Neural cell (in vitro differentiated cells): ENCODE measurements at regions not wholly inside any gene's neighbourhood (a gene's known extent, or its start where the extent isn't known, plus 50 kb on each side); places are given as distances from the start of the nearest gene placed in this dataset.

ENCODE experiments used
- H2AFZ ChIP-seq: fragments of 200-600, 300-800 bp; sonication (generic), shearing (Covaris generic); 2 replicates; pipeline ENCODE4 v1.6.0; 2014; ENCODE audit warnings: low read depth, mild to moderate bottlenecking, antibody characterized with exemption, low read length, moderate library complexity
- H3F3A ChIP-seq: fragments of 200-600 bp; shearing (Covaris generic); 2 replicates; pipeline ENCODE4 v1.6.1; 2016; ENCODE audit warnings: mild to moderate bottlenecking, moderate library complexity, mixed read lengths, antibody characterized with exemption, low read length; ENCODE audit not compliant: insufficient read depth, poor library complexity, severe bottlenecking
- H3K27ac ChIP-seq: fragments of 200-600, 300-800 bp; sonication (generic), shearing (Covaris generic); 2 replicates; pipeline ENCODE4 v1.5.1; 2014; ENCODE audit warnings: mild to moderate bottlenecking, low read length, moderate library complexity
- H3K27me3 ChIP-seq: fragments of 300-800, 200-600 bp; sonication (generic), shearing (Covaris generic); 2 replicates; pipeline ENCODE4 v1.6.0; 2014; ENCODE audit warnings: mild to moderate bottlenecking, low read depth, low read length, moderate library complexity; ENCODE audit not compliant: insufficient read depth
- H3K36me3 ChIP-seq: fragments of 300-800, 200-600 bp; sonication (generic), shearing (Covaris generic); 2 replicates; pipeline ENCODE4 v1.5.1; 2014; ENCODE audit warnings: mild to moderate bottlenecking, antibody characterized with exemption, low read length, moderate library complexity; ENCODE audit not compliant: insufficient read depth
- H3K4me2 ChIP-seq: fragments of 300-800, 200-600 bp; sonication (generic), shearing (Covaris generic); 2 replicates; pipeline ENCODE4 v1.6.0; 2014; ENCODE audit warnings: mild to moderate bottlenecking, low read length
- H3K4me3 ChIP-seq: fragments of 300-800, 200-600 bp; sonication (generic), shearing (Covaris generic); 2 replicates; pipeline ENCODE4 v1.5.1; 2014; ENCODE audit warnings: mild to moderate bottlenecking, low read length, moderate library complexity
- H3K79me2 ChIP-seq: fragments of 200-600 bp; shearing (Covaris generic); replicated peaks from 2 replicates; pipeline ENCODE4 v1.6.0; 2014; ENCODE audit warnings: mild to moderate bottlenecking, low read length, moderate library complexity; ENCODE audit not compliant: insufficient read depth
- H3K9ac ChIP-seq: fragments of 300-800, 200-600 bp; sonication (generic), shearing (Covaris generic); 2 replicates; pipeline ENCODE4 v1.6.1; 2016; ENCODE audit warnings: mild to moderate bottlenecking, low read length, mixed read lengths
- H3K9me2 ChIP-seq: fragments of 200-600 bp; shearing (Covaris generic); 2 replicates; pipeline ENCODE4 v1.6.1; 2016; ENCODE audit warnings: mild to moderate bottlenecking, low read length, mixed read lengths; ENCODE audit not compliant: insufficient read depth
- H3K9me3 ChIP-seq: fragments of 200-600, 300-800 bp; sonication (generic), shearing (Covaris generic); 2 replicates; pipeline ENCODE4 v1.6.1; 2016; ENCODE audit warnings: mild to moderate bottlenecking, mixed run types, low read length, moderate library complexity, mixed read lengths
- H4K20me1 ChIP-seq: fragments of 200-600 bp; shearing (Covaris generic); 2 replicates; pipeline ENCODE4 v1.6.1; 2016; ENCODE audit warnings: mild to moderate bottlenecking, mixed run types; ENCODE audit not compliant: insufficient read depth
- CTCF ChIP-seq: fragments of 450-650 bp; IDR thresholded peaks from 2 replicates; pipeline ENCODE4 v1.5.1; 2014; ENCODE audit warnings: antibody characterized with exemption, mild to moderate bottlenecking, moderate library complexity; ENCODE audit not compliant: poor library complexity, severe bottlenecking
- EP300 ChIP-seq: fragments of 450-650 bp; conservative IDR thresholded peaks from 2 replicates; pipeline ENCODE4 v1.6.1; 2014; ENCODE audit warnings: antibody characterized with exemption, mild to moderate bottlenecking, moderate library complexity; ENCODE audit not compliant: poor library complexity, severe bottlenecking
- EZH2 ChIP-seq: fragments of 200-600, 300-800 bp; shearing (Covaris generic), sonication (generic); IDR thresholded peaks from 2 replicates; pipeline ENCODE4 v1.6.1; 2014; ENCODE audit warnings: antibody characterized with exemption, low read length, borderline replicate concordance, mild to moderate bottlenecking; ENCODE audit not compliant: insufficient read depth, poor library complexity, severe bottlenecking
- MXI1 ChIP-seq: fragments of 450-650 bp; conservative IDR thresholded peaks from 2 replicates; pipeline ENCODE4 v1.6.1; 2014; ENCODE audit warnings: antibody characterized with exemption, mild to moderate bottlenecking; ENCODE audit not compliant: poor library complexity, severe bottlenecking
- POLR2AphosphoS5 ChIP-seq: IDR thresholded peaks from 2 replicates; pipeline ENCODE4 v1.6.1; 2012
- RAD21 ChIP-seq: fragments of 450-650 bp; conservative IDR thresholded peaks from 2 replicates; pipeline ENCODE4 v1.6.1; 2014; ENCODE audit warnings: antibody characterized with exemption, mild to moderate bottlenecking, moderate library complexity
- REST ChIP-seq: IDR thresholded peaks from 2 replicates; pipeline ENCODE4 v1.6.1; 2012; ENCODE audit warnings: borderline replicate concordance
- SMC3 ChIP-seq: fragments of 450-650 bp; conservative IDR thresholded peaks from 2 replicates; pipeline ENCODE4 v1.6.1; 2014; ENCODE audit warnings: antibody characterized with exemption, mild to moderate bottlenecking, moderate library complexity; ENCODE audit not compliant: poor library complexity
- TAF1 ChIP-seq: IDR thresholded peaks from 2 replicates; pipeline ENCODE4 v1.6.1; 2012; ENCODE audit warnings: low read depth

GRCh38 chr20:55760586-55760985, 244.7 kb downstream of the CBLN4 start:
- H3K9ac ChIP-seq: no peak overlapping the region
- no peak overlapping the region for H3K4me2 ChIP-seq
- H3K9me3 ChIP-seq: no peaks in the 10 kb centered on the region
- no peaks in the 10 kb centered on the region for H3K27me3 ChIP-seq
- TF ChIP-seq RAD21: no peak
- no peak for TF ChIP-seq EP300
- TF ChIP-seq REST: no peak
- TF ChIP-seq TAF1: no peak
- no peak for TF ChIP-seq SMC3
- no peak for TF ChIP-seq MXI1
- TF ChIP-seq CTCF: no peak
- TF ChIP-seq EZH2: no peak
- TF ChIP-seq POLR2AphosphoS5: no peak
- H2AFZ ChIP-seq: no peak overlapping the region
- H3K27ac ChIP-seq: no peak overlapping the region
- H3K9me2 ChIP-seq: no peaks in the 10 kb centered on the region
- H4K20me1 ChIP-seq: no peaks in the 10 kb centered on the region
- H3K36me3 ChIP-seq: no peaks in the 10 kb centered on the region
- H3K4me3 ChIP-seq: no peak overlapping the region
- no peaks in the 10 kb centered on the region for H3F3A ChIP-seq
- H3K79me2 ChIP-seq: no peaks in the 10 kb centered on the region

- Histone ChIP-seq H3K4me3 (no peak overlapping the region), H2AFZ (no peak overlapping the region), H3K27ac (no peak overlapping the region), H3K79me2 (no peaks in the 10 kb centered on the region), H3K36me3 (no peaks in the 10 kb centered on the region), H3K9ac (no peak overlapping the region), H4K20me1 (no peaks in the 10 kb centered on the region), H3K9me3 (no peaks in the 10 kb centered on the region), H3K9me2 (no peaks in the 10 kb centered on the region), H3K4me2 (no peak overlapping the region), H3F3A (no peaks in the 10 kb centered on the region), H3K27me3 (no peaks in the 10 kb centered on the region)
- TF ChIP-seq MXI1 (no peak), SMC3 (no peak), TAF1 (no peak), EZH2 (no peak), RAD21 (no peak), EP300 (no peak), REST (no peak), CTCF (no peak), POLR2AphosphoS5 (no peak)
Observed at GRCh38 chr20:55755861-55756260, 249.5 kb downstream of the CBLN4 start.
